CD4-positive, alpha-beta T cell (primary cell): ENCODE measurements at regions not wholly inside any gene's neighbourhood (a gene's known extent, or its start where the extent isn't known, plus 50 kb on each side); places are given as distances from the start of the nearest gene placed in this dataset.
A peak's percentile ranks its signal among the peaks of the same experiment; 100 is the strongest.

ENCODE experiments used
- ATAC-seq: fragments of 200-7000 bp; cut with Tn5 transposase; one replicate; pipeline ENCODE4 v1.10.0; 2022; ENCODE audit warnings: mild to moderate bottlenecking; ENCODE audit not compliant: poor library complexity
- CTCF ChIA-PET: fragments of 350-600 bp; sonication (Branson Sonifier 250); formaldehyde crosslinking; loops from one replicate; lab custom pipeline; 2021; ENCODE audit warnings: antibody characterized with exemption, inconsistent platforms; lab: Charles Lee
- POLR2A ChIA-PET: fragments of 350-600 bp; sonication (Branson Sonifier 250); formaldehyde crosslinking; loops from one replicate; lab custom pipeline; 2021; ENCODE audit warnings: antibody characterized with exemption, inconsistent platforms; lab: Charles Lee
- DNase-seq, 14 experiments: peaks; one replicate each; pipeline ENCODE4 v3.0.0-alpha.2; 2013 to 2020; ENCODE audit warnings: mixed read lengths in 2 of 14
- H3K27ac ChIP-seq, 2 donors: one replicate each; pipeline versions ENCODE4 v1.5.1 to v1.7.0; 2013; ENCODE audit warnings: low read length in 2 of 2, low read depth in 1 of 2, mild to moderate bottlenecking in 1 of 2
- H3K27me3 ChIP-seq, 2 experiments: 1 replicate in 1 of 2; 2 replicates in 1 of 2; pipeline versions ENCODE4 v1.6.1 to v1.7.0; 2013; ENCODE audit warnings: low read length in 2 of 2, control low read depth in 1 of 2, mild to moderate bottlenecking in 1 of 2, moderate library complexity in 1 of 2; ENCODE audit not compliant: insufficient read depth in 2 of 2, control insufficient read depth in 1 of 2
- H3K36me3 ChIP-seq: one replicate; pipeline ENCODE4 v1.6.1; 2013; ENCODE audit warnings: low read length, control low read depth; ENCODE audit not compliant: insufficient read depth
- H3K4me1 ChIP-seq: one replicate; pipeline ENCODE4 v1.6.1; 2013; ENCODE audit warnings: low read length, control low read depth; ENCODE audit not compliant: insufficient read depth
- H3K4me3 ChIP-seq: one replicate; pipeline ENCODE4 v1.5.1; 2013; ENCODE audit warnings: mild to moderate bottlenecking, low read length, moderate library complexity
- H3K9me3 ChIP-seq, 2 experiments: 1 replicate in 1 of 2; 2 replicates in 1 of 2; pipeline versions ENCODE4 v1.6.1 to v1.7.0; 2013; ENCODE audit warnings: low read length in 2 of 2, mild to moderate bottlenecking in 2 of 2, control low read depth in 1 of 2, moderate library complexity in 1 of 2; ENCODE audit not compliant: control insufficient read depth in 1 of 2, insufficient read depth in 1 of 2
- H3K27ac Mint-ChIP-seq: one replicate; pipeline ENCODE4 v1.8.0; 2020; ENCODE audit warnings: mixed read lengths
- H3K27me3 Mint-ChIP-seq: one replicate; pipeline ENCODE4 v1.8.0; 2021; ENCODE audit warnings: mixed read lengths
- H3K36me3 Mint-ChIP-seq: one replicate; pipeline ENCODE4 v1.8.0; 2021; ENCODE audit warnings: low read depth, mixed read lengths
- H3K4me1 Mint-ChIP-seq: one replicate; pipeline ENCODE4 v1.8.0; 2021; ENCODE audit warnings: low read depth, mixed read lengths
- H3K4me3 Mint-ChIP-seq: one replicate; pipeline ENCODE4 v1.8.0; 2020; ENCODE audit warnings: mild to moderate bottlenecking, mixed read lengths
- H3K9me3 Mint-ChIP-seq: one replicate; pipeline ENCODE4 v1.8.0; 2020; ENCODE audit warnings: mixed read lengths
- intact Hi-C, 2 experiments: fragments of 100-400 bp; cut with DNase I in 1 of 2; cut with micrococcal nuclease in 1 of 2; formaldehyde crosslinking; loops; one replicate each; pipeline versions ENCODE4 v1.15.1 to v1.9.0; 2023 to 2025; cut with DNase I, micrococcal nuclease
- TF ChIP-seq, protein P1 (sequence below): fragments of 200-600 bp; IDR thresholded peaks from one replicate; pipeline ENCODE4 v1.8.0; 2022; ENCODE audit warnings: antibody characterized with exemption, mild to moderate bottlenecking

DNA sequence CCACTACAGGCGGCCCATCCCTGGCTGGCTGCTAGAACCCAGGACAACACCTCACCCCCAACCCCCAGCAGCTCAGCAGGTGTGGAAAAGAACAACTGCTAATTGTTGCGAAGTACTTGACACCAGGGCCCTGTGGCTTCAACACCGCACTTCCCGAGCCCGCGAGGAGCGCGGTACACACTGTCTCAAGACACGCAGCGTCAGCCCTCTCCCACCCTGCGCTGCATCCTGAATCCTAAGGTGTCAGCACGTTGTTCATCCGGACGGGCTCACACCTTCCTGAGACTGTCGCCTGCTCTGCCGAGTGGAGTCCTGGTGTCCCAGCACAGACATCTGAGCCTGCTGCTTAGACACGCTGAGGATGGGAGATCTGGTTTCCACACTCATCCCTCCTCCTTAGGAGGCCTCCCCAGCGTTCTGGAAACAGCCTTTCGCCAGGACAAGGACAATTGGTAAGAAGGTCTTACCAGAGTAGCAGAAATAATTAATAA lies 1336.2 kb downstream of the BRD1 start:
- intact Hi-C loops, result loop anchor here in 1 of 2 experiments (5.0 kb wide), 1 partner anchor 1279 kb away; no protein-coding TSS in a partner anchor
- peaks cover 36 to 49% of the 10 kb centered on the region in 2 experiments for H3K27me3 ChIP-seq
- H3K4me3 ChIP-seq, result no peak overlapping the region
- no peaks in the 10 kb centered on the region for H3K36me3 Mint-ChIP-seq
- peaks cover 0 to 12% of the 10 kb centered on the region in 2 experiments for H3K9me3 ChIP-seq
- H3K27ac ChIP-seq, result no peak overlapping the region
- H3K4me3 Mint-ChIP-seq, result no peak overlapping the region
- no peak overlapping the region for H3K27ac Mint-ChIP-seq
- peak in 1 of 14 experiments; percentile 16 for DNase-seq
- H3K9me3 Mint-ChIP-seq, result no peaks in the 10 kb centered on the region
- H3K4me1 ChIP-seq, result no peaks in the 10 kb centered on the region
- no peak for ATAC-seq
- no peaks in the 10 kb centered on the region for H3K4me1 Mint-ChIP-seq
- POLR2A ChIA-PET, result no interaction called here
- CTCF ChIA-PET, result no interaction called here
- H3K27me3 Mint-ChIP-seq, result peaks cover 63% of the 10 kb centered on the region
- TF ChIP-seq, protein P1, sequence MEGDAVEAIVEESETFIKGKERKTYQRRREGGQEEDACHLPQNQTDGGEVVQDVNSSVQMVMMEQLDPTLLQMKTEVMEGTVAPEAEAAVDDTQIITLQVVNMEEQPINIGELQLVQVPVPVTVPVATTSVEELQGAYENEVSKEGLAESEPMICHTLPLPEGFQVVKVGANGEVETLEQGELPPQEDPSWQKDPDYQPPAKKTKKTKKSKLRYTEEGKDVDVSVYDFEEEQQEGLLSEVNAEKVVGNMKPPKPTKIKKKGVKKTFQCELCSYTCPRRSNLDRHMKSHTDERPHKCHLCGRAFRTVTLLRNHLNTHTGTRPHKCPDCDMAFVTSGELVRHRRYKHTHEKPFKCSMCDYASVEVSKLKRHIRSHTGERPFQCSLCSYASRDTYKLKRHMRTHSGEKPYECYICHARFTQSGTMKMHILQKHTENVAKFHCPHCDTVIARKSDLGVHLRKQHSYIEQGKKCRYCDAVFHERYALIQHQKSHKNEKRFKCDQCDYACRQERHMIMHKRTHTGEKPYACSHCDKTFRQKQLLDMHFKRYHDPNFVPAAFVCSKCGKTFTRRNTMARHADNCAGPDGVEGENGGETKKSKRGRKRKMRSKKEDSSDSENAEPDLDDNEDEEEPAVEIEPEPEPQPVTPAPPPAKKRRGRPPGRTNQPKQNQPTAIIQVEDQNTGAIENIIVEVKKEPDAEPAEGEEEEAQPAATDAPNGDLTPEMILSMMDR, result no peak
- no peaks in the 10 kb centered on the region for H3K36me3 ChIP-seq

DNA sequence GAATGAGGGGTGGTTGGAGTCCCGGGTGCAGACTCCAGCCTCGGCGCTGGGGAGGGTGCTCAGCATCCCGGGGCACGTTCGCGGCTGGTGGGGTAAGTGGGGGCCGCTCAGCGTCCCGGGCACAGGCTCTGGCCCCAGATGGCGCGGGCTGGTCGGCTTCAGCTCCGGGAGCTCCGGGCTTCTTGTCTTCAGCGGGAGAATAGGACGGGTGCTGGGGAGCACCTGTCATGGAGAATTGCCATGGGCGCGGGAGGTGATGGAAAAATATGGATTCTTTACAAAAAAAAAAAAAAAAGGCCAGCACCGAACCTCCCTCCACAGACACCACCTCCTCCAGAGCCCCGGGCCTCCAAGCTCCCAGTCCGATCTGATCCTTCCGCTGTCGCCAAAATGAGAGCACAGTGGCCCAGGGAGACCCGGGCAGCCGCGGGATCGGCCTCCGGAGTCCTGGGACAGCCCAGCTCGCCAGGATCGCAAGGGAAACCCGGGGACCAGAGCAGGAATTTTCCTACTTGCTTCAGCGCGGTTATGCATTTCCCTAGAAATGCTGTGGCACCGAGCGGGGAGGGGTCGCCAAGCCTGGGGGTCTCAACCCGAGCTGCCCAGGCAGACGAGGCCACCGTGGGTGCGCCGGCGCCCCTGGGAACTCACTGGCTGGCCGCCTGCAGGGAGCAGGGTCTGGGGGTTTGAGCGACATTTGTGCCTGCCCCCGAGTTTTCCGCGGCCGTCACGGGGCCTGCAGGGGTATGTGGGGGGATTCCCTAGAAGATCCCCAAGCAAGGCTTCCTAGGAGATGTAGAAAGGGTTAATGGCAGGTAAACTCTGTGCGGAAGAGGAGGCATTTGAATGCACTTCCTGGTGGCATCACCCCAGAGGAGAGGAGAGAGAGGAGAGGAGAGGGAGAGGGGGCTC lies 1336.9 kb downstream of the BRD1 start:
- Histone ChIP-seq H3K36me3 (no peaks in the 10 kb centered on the region), H3K27ac (no peak overlapping the region), H3K27me3 (peaks cover 40 to 53% of the 10 kb centered on the region in 2 experiments), H3K4me3 (no peak overlapping the region), H3K4me1 (no peaks in the 10 kb centered on the region), H3K9me3 (peaks cover 0 to 12% of the 10 kb centered on the region in 2 experiments)
- H3K36me3 Mint-ChIP-seq, result no peaks in the 10 kb centered on the region
- no peak for ATAC-seq
- no peak overlapping the region for H3K4me3 Mint-ChIP-seq
- H3K27me3 Mint-ChIP-seq, result peaks cover 68% of the 10 kb centered on the region
- peak in 2 of 14 experiments; percentile 3 to 25 for DNase-seq
- H3K4me1 Mint-ChIP-seq, result no peaks in the 10 kb centered on the region
- ChIA-PET CTCF (interaction anchor here (0.7 kb wide), 1 partner anchor 116 kb away, joined by 3 read pairs; no protein-coding TSS in a partner anchor), POLR2A (no interaction called here)
- TF ChIP-seq, protein P1, result no peak
- no peaks in the 10 kb centered on the region for H3K9me3 Mint-ChIP-seq
- H3K27ac Mint-ChIP-seq, result no peak overlapping the region
- intact Hi-C loops, result loop anchor here in 1 of 2 experiments (5.0 kb wide), 1 partner anchor 1278 kb away; no protein-coding TSS in a partner anchor

DNA sequence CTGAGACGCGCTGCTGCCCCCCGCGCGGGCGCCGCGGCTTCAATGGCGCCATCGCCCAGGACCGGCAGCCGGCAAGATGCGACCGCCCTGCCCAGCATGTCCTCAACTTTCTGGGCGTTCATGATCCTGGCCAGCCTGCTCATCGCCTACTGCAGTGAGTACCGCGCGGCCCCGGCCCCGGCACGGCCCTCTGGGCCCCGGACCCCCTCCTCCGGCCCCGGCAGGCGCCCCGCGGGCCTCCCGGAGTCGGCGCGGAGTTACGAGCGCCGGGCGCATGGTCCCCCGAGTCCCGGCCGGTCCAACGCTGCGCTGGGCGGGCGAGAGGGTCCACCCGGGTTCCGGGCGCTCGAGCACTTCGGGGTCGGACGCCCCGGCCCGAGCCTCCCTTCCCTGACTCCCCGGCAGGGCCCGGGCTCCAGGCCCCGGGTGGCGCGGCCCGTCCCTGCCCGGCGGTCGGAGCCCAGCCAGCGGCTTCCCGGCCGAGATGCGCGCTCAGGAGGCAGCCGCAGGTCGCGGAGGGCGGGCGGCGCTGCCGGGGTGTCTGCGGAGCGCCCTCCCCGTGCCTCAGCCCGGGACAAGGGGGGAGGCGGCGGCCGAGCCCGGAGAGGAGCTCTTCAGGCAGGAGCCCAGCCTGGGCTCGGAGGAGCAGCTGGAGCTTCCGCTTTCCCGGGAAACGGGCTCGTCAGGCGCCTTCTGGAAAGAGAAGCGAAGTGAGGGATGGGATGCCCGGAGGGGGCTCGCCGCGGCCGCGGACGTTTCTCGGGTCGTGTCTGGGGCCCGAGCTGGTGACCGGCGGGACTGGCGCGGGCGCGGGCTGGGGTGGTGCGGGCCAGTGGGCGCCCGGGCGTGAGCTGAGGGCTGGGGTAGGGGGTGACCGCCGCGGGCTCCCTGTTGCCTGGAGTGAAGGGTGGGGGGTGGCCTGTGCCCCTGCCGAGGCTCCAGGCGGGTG lies 1337.8 kb downstream of the BRD1 start:
- no peaks in the 10 kb centered on the region for H3K4me1 Mint-ChIP-seq
- Histone ChIP-seq H3K4me3 (no peak overlapping the region), H3K36me3 (no peaks in the 10 kb centered on the region), H3K27ac (no peak overlapping the region), H3K9me3 (peaks cover 0 to 12% of the 10 kb centered on the region in 2 experiments), H3K4me1 (no peaks in the 10 kb centered on the region), H3K27me3 (peaks cover 41 to 51% of the 10 kb centered on the region in 2 experiments)
- no peak overlapping the region for H3K4me3 Mint-ChIP-seq
- ChIA-PET POLR2A (no interaction called here), CTCF (no interaction called here)
- ATAC-seq, result no peak
- intact Hi-C loops, result loop anchor here in 1 of 2 experiments (5.0 kb wide), 1 partner anchor 1278 kb away; no protein-coding TSS in a partner anchor
- no peaks in the 10 kb centered on the region for H3K36me3 Mint-ChIP-seq
- TF ChIP-seq, protein P1, result no peak
- H3K27ac Mint-ChIP-seq, result no peak overlapping the region
- H3K27me3 Mint-ChIP-seq, result peaks cover 66% of the 10 kb centered on the region
- DNase-seq, result no peak
- H3K9me3 Mint-ChIP-seq, result no peaks in the 10 kb centered on the region
